ENCODE measurements at regions not wholly inside any gene's neighbourhood (a gene's known extent, or its start where the extent isn't known, plus 50 kb on each side); places are given as distances from the start of the nearest gene placed in this dataset.

- ATAC-seq: no peak
- Histone ChIP-seq H3K27me3 (no peaks in the 10 kb centered on the region), H3K36me3 (no peaks in the 10 kb centered on the region), H3K4me3 (no peak overlapping the region), H3K9me3 (no peaks in the 10 kb centered on the region), H3K27ac (no peak overlapping the region), H3K4me1 (no peaks in the 10 kb centered on the region)
- intact Hi-C loops (cut with DNase I): no loop called here
- TF ChIP-seq CTCF (IDR thresholded peaks at IDR 0.05): no peak
- DNase-seq: no peak
- no peak for FAIRE-seq
Measured at GRCh38 chr5:165906871-165907270, 2384.6 kb upstream of the WWC1 start.

- intact Hi-C loops (cut with DNase I): no loop called here
- no peak for TF ChIP-seq CTCF (IDR thresholded peaks at IDR 0.05)
- no peak for FAIRE-seq
- DNase-seq: no peak
- H3K4me3 ChIP-seq: no peak overlapping the region
- H3K36me3 ChIP-seq: no peaks in the 10 kb centered on the region
- 40 to 43% methylated on average over 2 of the region's 2 CpGs for WGBS, 2 donors
- ATAC-seq: no peak
- H3K27me3 ChIP-seq: no peaks in the 10 kb centered on the region
- H3K27ac ChIP-seq: no peak overlapping the region
- H3K9me3 ChIP-seq: no peaks in the 10 kb centered on the region
- no peaks in the 10 kb centered on the region for H3K4me1 ChIP-seq
Measured at GRCh38 chr5:165913059-165913458, 2378.4 kb upstream of the WWC1 start.

- H3K4me1 ChIP-seq: no peaks in the 10 kb centered on the region
- intact Hi-C loops (cut with DNase I): no loop called here
- no peak for TF ChIP-seq CTCF (IDR thresholded peaks at IDR 0.05)
- DNase-seq (no peak), ATAC-seq (no peak), FAIRE-seq (no peak)
- 91 to 96% methylated on average over 6 of the region's 6 CpGs for WGBS, 2 donors
- H3K27ac ChIP-seq: no peak overlapping the region
- no peaks in the 10 kb centered on the region for H3K9me3 ChIP-seq
- no peak overlapping the region for H3K4me3 ChIP-seq
- H3K36me3 ChIP-seq: no peaks in the 10 kb centered on the region
- H3K27me3 ChIP-seq: no peaks in the 10 kb centered on the region
Measured at GRCh38 chr5:165914456-165914855, 2377.0 kb upstream of the WWC1 start.

- DNase-seq (no peak), FAIRE-seq (no peak), ATAC-seq (no peak)
- Histone ChIP-seq H3K4me1 (no peaks in the 10 kb centered on the region), H3K9me3 (no peaks in the 10 kb centered on the region), H3K4me3 (no peak overlapping the region), H3K27me3 (no peaks in the 10 kb centered on the region), H3K36me3 (no peaks in the 10 kb centered on the region), H3K27ac (no peak overlapping the region)
- intact Hi-C loops (cut with DNase I): no loop called here
- 93 to 97% methylated on average over 20 of the region's 20 CpGs for WGBS, 2 donors
- no peak for TF ChIP-seq CTCF (IDR thresholded peaks at IDR 0.05)
Measured at GRCh38 chr5:165919196-165919595, 2372.2 kb upstream of the WWC1 start.

- Histone ChIP-seq H3K9me3 (no peaks in the 10 kb centered on the region), H3K36me3 (no peaks in the 10 kb centered on the region), H3K4me1 (no peaks in the 10 kb centered on the region), H3K4me3 (no peak overlapping the region), H3K27ac (no peak overlapping the region), H3K27me3 (no peaks in the 10 kb centered on the region)
- FAIRE-seq: no peak
- WGBS, 2 donors: 90 to 93% methylated on average over 1 of the region's 1 CpG
- no peak for ATAC-seq
- no peak for TF ChIP-seq CTCF (IDR thresholded peaks at IDR 0.05)
- DNase-seq: no peak
- intact Hi-C loops (cut with DNase I): no loop called here
Measured at GRCh38 chr5:165920655-165921054, 2370.8 kb upstream of the WWC1 start.

Measured in pancreas (tissue), 10 donors.